ENCODE measurements at regions not wholly inside any gene's neighbourhood (a gene's known extent, or its start where the extent isn't known, plus 50 kb on each side); places are given as distances from the start of the nearest gene placed in this dataset.
"Not testable (repeated sequence)": the region's sequence is repeated elsewhere in the genome, so short reads cannot be mapped to it uniquely, and the experiment has no call there.

DNA sequence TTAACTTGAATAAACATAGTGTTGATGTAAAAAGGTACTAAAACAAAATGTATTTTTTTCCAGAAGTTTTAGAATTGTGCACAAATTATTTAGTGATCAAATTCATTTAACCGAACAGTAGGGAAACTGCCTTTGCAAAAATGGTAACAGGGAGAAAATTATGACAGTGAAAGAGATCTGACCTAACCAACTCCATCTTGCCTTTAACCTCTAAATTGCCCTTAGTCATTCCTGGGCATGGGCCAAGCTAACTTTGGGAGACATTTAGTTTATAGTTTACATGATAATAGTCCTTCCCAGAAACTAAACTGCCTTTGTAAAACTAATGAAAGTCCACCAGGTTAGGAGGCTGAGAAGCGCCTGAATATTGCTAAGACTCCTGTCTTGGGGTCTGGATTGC lies 361.3 kb upstream of the PCDH15 start:
- H3K9me3 ChIP-seq (ENCODE audit: low read length); H3K4me2 ChIP-seq (ENCODE audit: low read length); H3K4me3 ChIP-seq (ENCODE audit: low read length); H3K9ac ChIP-seq (ENCODE audit: low read length); H3K36me3 ChIP-seq (ENCODE audit: insufficient read depth, low read length); H3K27ac ChIP-seq (ENCODE audit: low read length); H3F3A ChIP-seq (ENCODE audit: insufficient read depth, low read length, poor library complexity, severe bottlenecking); H2AFZ ChIP-seq (ENCODE audit: low read depth, low read length); H3K79me2 ChIP-seq (replicated peaks; ENCODE audit: insufficient read depth, low read length); H3K9me2 ChIP-seq (ENCODE audit: insufficient read depth, low read length); H4K20me1 ChIP-seq (ENCODE audit: insufficient read depth); H3K27me3 ChIP-seq (ENCODE audit: insufficient read depth, low read depth, low read length): not testable (repeated sequence)

DNA sequence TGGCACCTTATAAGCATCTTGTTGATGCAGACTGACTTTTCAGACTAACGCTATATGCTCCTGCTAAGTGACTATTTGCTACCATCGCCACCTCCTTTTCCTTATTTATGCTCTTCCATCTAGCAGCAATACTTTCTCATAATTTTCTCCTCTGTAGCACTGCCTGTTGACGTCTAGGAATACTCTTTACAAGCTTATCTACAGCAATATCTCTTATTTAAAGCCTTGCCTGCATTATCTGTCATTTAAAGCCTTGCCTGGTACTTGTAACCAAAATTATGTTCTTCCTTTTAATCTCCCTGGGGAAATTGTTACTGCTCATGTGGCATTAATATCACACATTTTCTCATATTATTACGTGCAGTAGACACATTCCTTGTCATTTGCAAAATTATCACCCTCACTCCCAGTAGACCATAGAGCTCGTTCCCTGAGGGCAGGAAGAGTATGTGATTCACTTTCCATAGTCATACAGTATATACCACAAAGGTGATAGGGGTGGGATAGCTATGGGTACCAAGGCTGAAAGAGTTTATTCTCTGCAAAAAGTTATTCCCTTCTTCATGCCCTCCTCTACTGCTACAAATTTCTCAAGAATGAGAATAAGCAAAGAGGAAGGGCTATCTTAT lies 359.7 kb upstream of the PCDH15 start:
- Histone ChIP-seq H2AFZ (ENCODE audit: low read depth, low read length) (no peak overlapping the region), H3K9me2 (ENCODE audit: insufficient read depth, low read length) (no peaks in the 10 kb centered on the region), H3K36me3 (ENCODE audit: insufficient read depth, low read length) (no peaks in the 10 kb centered on the region), H3K27me3 (ENCODE audit: insufficient read depth, low read depth, low read length) (no peaks in the 10 kb centered on the region), H3K9me3 (ENCODE audit: low read length) (no peaks in the 10 kb centered on the region), H3K79me2 (replicated peaks; ENCODE audit: insufficient read depth, low read length) (no peaks in the 10 kb centered on the region), H3K4me2 (ENCODE audit: low read length) (no peak overlapping the region), H3K27ac (ENCODE audit: low read length) (no peak overlapping the region), H4K20me1 (ENCODE audit: insufficient read depth) (no peaks in the 10 kb centered on the region), H3K4me3 (ENCODE audit: low read length) (no peak overlapping the region), H3K9ac (ENCODE audit: low read length) (no peak overlapping the region), H3F3A (ENCODE audit: insufficient read depth, low read length, poor library complexity, severe bottlenecking) (no peaks in the 10 kb centered on the region)
- TF ChIP-seq POLR2AphosphoS5 (IDR thresholded peaks at IDR 0.05), result no peak
- no peak for TF ChIP-seq SMC3 (conservative IDR thresholded peaks at IDR 0.05; ENCODE audit: poor library complexity)
- no peak for TF ChIP-seq EP300 (conservative IDR thresholded peaks at IDR 0.05; ENCODE audit: poor library complexity, severe bottlenecking)
- TF ChIP-seq EZH2 (IDR thresholded peaks at IDR 0.05; ENCODE audit: borderline replicate concordance, insufficient read depth, low read length, poor library complexity, severe bottlenecking), result no peak
- no peak for TF ChIP-seq TAF1 (IDR thresholded peaks at IDR 0.05; ENCODE audit: low read depth)
- no peak for TF ChIP-seq REST (IDR thresholded peaks at IDR 0.05; ENCODE audit: borderline replicate concordance)
- no peak for TF ChIP-seq MXI1 (conservative IDR thresholded peaks at IDR 0.05; ENCODE audit: poor library complexity, severe bottlenecking)
- TF ChIP-seq RAD21 (conservative IDR thresholded peaks at IDR 0.05), result no peak
- TF ChIP-seq, protein P1, sequence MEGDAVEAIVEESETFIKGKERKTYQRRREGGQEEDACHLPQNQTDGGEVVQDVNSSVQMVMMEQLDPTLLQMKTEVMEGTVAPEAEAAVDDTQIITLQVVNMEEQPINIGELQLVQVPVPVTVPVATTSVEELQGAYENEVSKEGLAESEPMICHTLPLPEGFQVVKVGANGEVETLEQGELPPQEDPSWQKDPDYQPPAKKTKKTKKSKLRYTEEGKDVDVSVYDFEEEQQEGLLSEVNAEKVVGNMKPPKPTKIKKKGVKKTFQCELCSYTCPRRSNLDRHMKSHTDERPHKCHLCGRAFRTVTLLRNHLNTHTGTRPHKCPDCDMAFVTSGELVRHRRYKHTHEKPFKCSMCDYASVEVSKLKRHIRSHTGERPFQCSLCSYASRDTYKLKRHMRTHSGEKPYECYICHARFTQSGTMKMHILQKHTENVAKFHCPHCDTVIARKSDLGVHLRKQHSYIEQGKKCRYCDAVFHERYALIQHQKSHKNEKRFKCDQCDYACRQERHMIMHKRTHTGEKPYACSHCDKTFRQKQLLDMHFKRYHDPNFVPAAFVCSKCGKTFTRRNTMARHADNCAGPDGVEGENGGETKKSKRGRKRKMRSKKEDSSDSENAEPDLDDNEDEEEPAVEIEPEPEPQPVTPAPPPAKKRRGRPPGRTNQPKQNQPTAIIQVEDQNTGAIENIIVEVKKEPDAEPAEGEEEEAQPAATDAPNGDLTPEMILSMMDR (IDR thresholded peaks at IDR 0.05; ENCODE audit: poor library complexity, severe bottlenecking), result no peak

GRCh38 chr10:55158633-55159032 lies 357.6 kb upstream of the PCDH15 start:
- Histone ChIP-seq H2AFZ (ENCODE audit: low read depth, low read length) (no peak overlapping the region), H3F3A (ENCODE audit: insufficient read depth, low read length, poor library complexity, severe bottlenecking) (no peaks in the 10 kb centered on the region), H3K9ac (ENCODE audit: low read length) (no peak overlapping the region)

More at GRCh38 chr10:55158633-55159032, 357.6 kb upstream of the PCDH15 start:
- no peak overlapping the region for H3K4me2 ChIP-seq (ENCODE audit: low read length)
- no peaks in the 10 kb centered on the region for H3K9me2 ChIP-seq (ENCODE audit: insufficient read depth, low read length)
- no peak overlapping the region for H3K4me3 ChIP-seq (ENCODE audit: low read length)
- H4K20me1 ChIP-seq (ENCODE audit: insufficient read depth), result no peaks in the 10 kb centered on the region
- H3K27ac ChIP-seq (ENCODE audit: low read length), result no peak overlapping the region
- no peaks in the 10 kb centered on the region for H3K36me3 ChIP-seq (ENCODE audit: insufficient read depth, low read length)
- TF ChIP-seq EP300 (conservative IDR thresholded peaks at IDR 0.05; ENCODE audit: poor library complexity, severe bottlenecking) (no peak), REST (IDR thresholded peaks at IDR 0.05; ENCODE audit: borderline replicate concordance) (no peak), EZH2 (IDR thresholded peaks at IDR 0.05; ENCODE audit: borderline replicate concordance, insufficient read depth, low read length, poor library complexity, severe bottlenecking) (no peak), TAF1 (IDR thresholded peaks at IDR 0.05; ENCODE audit: low read depth) (no peak), RAD21 (conservative IDR thresholded peaks at IDR 0.05) (no peak), SMC3 (conservative IDR thresholded peaks at IDR 0.05; ENCODE audit: poor library complexity) (no peak), MXI1 (conservative IDR thresholded peaks at IDR 0.05; ENCODE audit: poor library complexity, severe bottlenecking) (no peak), POLR2AphosphoS5 (IDR thresholded peaks at IDR 0.05) (no peak)
- TF ChIP-seq, protein P1 (IDR thresholded peaks at IDR 0.05; ENCODE audit: poor library complexity, severe bottlenecking), result no peak
- H3K9me3 ChIP-seq (ENCODE audit: low read length), result no peaks in the 10 kb centered on the region
- H3K27me3 ChIP-seq (ENCODE audit: insufficient read depth, low read depth, low read length), result no peaks in the 10 kb centered on the region
- H3K79me2 ChIP-seq (replicated peaks; ENCODE audit: insufficient read depth, low read length), result no peaks in the 10 kb centered on the region

All from neural cell (in vitro differentiated cells).